ENCODE measurements at regions not wholly inside any gene's neighbourhood (a gene's known extent, or its start where the extent isn't known, plus 50 kb on each side); places are given as distances from the start of the nearest gene placed in this dataset.

GRCh38 chr18:10190564-10190963 is 263.9 kb upstream of the APCDD1 start:
- Histone ChIP-seq H3K4me2 (ENCODE audit: low read length) (no peak overlapping the region), H3K9ac (ENCODE audit: low read length) (no peak overlapping the region), H4K20me1 (ENCODE audit: insufficient read depth) (no peaks in the 10 kb centered on the region), H3K36me3 (ENCODE audit: control insufficient read depth in 1 of 2, insufficient read depth in 2 of 2, low read length in 2 of 2) (no peaks in the 10 kb centered on the region), H3K4me1 (ENCODE audit: control insufficient read depth in 1 of 2, insufficient read depth in 2 of 2, low read length in 2 of 2) (no peaks in the 10 kb centered on the region), H3K79me2 (ENCODE audit: insufficient read depth, low read length) (no peaks in the 10 kb centered on the region), H2AFZ (ENCODE audit: low read depth, low read length, poor library complexity, severe bottlenecking) (no peak overlapping the region), H3K27me3 (ENCODE audit: insufficient read depth, low read length) (no peaks in the 10 kb centered on the region), H3K9me3 (ENCODE audit: control insufficient read depth in 1 of 2, insufficient read depth in 1 of 2, low read depth in 1 of 2, low read length in 2 of 2) (no peaks in the 10 kb centered on the region), H3K27ac (ENCODE audit: low read depth, low read length) (no peak overlapping the region), H3K9me2 (ENCODE audit: insufficient read depth) (no peaks in the 10 kb centered on the region), H3K4me3 (replicated peaks in 1 of 2; ENCODE audit: low read depth in 1 of 2, low read length in 2 of 2) (no peak overlapping the region)
- ATAC-seq: no peak
- ChIA-PET POLR2A (no interaction called here), CTCF (no interaction called here), RAD21 (ENCODE audit: low non-redundant PET in 1 of 2, low total read pairs in 2 of 2, uncharacterized antibody in 2 of 2, unreplicated experiment in 2 of 2) (no interaction called here)
- no TSS peak for BruUV-seq (replicated peaks)
- TF ChIP-seq EZH2 (IDR thresholded peaks at IDR 0.05) (no peak), TCF7L2 (IDR thresholded peaks at IDR 0.05; ENCODE audit: borderline replicate concordance, extremely low read depth, insufficient read depth, insufficient read length) (no peak), REST (IDR thresholded peaks at IDR 0.05; ENCODE audit: low read depth) (no peak), POLR2AphosphoS5 (IDR thresholded peaks at IDR 0.05; ENCODE audit: low read depth, low read length) (no peak), SP1 (IDR thresholded peaks at IDR 0.05; ENCODE audit: low read depth) (no peak), EGR1 (IDR thresholded peaks at IDR 0.05; ENCODE audit: low read depth) (no peak), ZFX (IDR thresholded peaks at IDR 0.05) (no peak), ZNF274 (IDR thresholded peaks at IDR 0.05; ENCODE audit: low read depth, low read length) (no peak), CTCF (IDR thresholded peaks at IDR 0.05 in 2 of 3, conservative IDR thresholded peaks at IDR 0.05 in 1 of 3; ENCODE audit: borderline replicate concordance in 1 of 3, insufficient read depth in 1 of 3, low read depth in 2 of 3, low read length in 2 of 3) (no peak), POLR2A (IDR thresholded peaks at IDR 0.05; ENCODE audit: borderline replicate concordance, extremely low read depth, insufficient read depth, insufficient read length) (no peak)
- intact Hi-C loops (cut with micrococcal nuclease): no loop called here
- no peak for DNase-seq (ENCODE audit: low read depth, low spot score)

Measured in HCT116 (cell line).